Non-pigmented ciliary epithelial cell (primary cell): ENCODE measurements at regions not wholly inside any gene's neighbourhood (a gene's known extent, or its start where the extent isn't known, plus 50 kb on each side); places are given as distances from the start of the nearest gene placed in this dataset.

Experiments used
- DNase-seq: peaks from one replicate; pipeline ENCODE4 v3.0.0-alpha.2; 2010; ENCODE audit warnings: low read depth

- no peak for DNase-seq
Observed at GRCh38 chr3:99500485-99500884, 137.9 kb upstream of the COL8A1 start.

DNA sequence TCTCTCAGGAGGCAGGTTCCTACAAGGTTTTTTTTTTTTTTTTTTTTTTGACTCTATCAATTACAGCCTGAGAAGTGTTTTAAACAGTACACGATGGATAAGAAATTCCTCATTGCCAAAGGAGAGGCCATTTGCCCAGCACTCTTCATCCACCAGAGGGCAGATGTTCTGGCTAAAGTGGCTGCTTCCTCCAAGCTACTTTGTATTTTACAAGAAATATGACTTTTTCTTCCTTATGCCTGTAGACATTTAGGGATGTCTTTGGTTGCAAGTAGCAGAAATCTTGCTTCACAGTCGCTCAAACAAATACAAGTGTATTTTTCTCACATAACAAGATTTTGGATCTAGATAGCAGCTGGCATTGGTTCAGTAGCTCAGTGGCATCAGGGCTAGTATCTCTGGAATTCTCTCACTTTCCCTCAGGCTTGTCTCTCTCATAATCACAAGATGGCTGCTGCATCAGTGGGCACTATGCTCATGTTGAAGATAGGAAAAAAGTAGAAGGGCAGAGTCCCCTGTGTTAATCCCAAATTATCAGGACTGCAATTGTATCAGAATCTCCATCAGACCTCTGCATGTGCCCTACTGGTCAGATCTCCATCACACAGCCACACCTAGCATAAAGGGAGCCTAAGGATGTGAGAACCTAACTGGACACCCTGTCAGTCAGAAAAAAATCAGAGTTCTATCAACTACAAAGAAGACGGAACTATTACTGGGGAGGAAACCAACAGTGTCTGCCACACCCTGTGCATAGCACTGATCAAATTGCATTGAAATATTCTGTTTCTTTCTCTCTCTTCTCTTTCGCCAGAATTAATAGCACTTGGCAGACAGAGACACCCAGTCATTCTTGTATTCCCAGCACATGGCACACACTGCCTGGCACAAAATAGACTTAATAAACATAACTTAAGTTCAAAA lies 138.9 kb upstream of the COL8A1 start:
- DNase-seq, result no peak

DNA sequence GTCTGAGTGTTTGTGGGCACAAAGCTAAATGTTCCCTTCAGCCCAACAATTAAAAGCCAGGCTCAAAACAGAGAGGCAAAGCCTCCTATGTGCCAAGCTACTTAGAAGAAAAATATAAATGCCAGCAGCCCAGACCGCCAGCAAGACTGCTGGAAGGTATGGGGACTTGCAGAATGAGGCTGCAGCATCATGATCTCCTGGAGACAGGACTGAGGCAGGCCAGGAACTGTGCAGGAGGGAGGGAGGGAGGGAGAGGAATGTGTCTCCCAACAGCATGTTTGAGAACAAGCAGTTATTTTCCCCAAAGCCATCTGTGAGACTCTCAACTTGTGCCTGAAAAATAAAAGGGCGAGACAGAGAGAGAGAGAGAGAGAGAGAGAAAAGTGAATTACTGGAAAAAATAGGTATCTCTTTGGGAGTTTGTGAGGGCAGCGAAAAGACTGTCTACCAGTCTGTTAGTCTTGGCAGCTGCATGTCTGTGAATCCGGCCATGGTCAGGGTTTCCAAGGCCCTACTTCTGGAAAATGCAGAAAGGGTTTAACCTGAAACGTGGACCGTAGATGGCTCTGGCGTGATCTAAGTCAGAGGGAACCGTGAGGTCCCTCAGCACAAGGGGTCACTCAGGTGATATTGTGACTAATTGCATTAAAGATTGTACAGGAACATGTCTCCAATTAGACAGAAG lies 139.7 kb upstream of the COL8A1 start:
- DNase-seq, result no peak

DNA sequence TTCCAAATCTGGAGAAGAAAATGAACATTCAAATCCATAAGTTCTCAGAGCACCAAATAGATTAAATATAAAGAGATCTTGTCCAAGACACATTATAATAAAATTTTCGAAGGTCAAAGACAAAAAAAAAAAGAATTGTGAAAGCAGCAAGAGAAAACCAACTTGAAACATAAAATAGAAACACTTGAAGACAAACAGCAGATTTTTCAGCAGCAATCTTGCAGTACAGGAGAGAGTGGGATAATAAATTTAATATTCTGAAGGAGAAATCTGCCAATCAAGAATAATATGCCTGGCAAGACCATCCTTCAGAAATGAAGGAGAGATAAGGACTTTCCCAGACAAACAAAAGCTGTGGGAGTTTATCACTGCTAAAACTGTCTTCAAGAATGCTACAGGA lies 150.5 kb upstream of the COL8A1 start:
- no peak for DNase-seq

DNA sequence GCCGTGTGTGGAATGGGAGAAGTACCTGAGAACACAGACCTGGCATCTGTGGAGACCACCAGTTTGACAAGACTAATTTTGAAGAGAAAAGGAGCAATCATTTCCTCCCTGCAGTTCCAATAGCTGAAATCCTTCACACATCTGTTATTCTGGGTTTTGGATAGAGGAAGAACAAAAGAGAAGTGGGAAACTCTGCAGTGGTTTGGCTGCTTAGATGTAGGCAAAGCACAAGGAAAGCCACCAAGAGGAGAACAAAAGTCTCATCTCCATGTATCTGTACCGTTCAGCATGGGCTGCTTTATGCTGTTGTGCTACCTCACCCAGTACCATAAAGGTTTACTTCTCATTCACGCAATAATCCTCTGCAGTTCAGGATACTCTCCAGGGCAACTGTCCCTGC lies 153.1 kb upstream of the COL8A1 start:
- DNase-seq, result no peak

DNA sequence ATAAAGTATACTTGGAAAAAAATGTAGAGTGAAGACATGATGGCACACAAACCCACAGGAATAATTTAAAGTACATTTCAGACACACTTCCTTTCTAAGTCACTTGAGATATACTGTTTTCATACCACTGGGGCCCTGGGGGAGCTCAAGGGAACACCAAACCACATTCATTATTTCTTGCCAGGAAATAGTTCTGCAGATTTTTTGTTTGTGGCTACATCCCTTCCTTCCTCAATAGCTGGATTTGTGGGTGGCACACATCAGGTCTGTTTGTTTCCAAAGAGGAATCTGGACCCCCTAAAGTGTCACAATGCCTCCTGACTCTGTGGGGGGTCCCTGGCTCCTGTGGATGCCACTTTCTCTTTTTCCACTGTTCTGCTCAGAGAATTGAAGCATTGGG lies 153.5 kb upstream of the COL8A1 start:
- no peak for DNase-seq

DNA sequence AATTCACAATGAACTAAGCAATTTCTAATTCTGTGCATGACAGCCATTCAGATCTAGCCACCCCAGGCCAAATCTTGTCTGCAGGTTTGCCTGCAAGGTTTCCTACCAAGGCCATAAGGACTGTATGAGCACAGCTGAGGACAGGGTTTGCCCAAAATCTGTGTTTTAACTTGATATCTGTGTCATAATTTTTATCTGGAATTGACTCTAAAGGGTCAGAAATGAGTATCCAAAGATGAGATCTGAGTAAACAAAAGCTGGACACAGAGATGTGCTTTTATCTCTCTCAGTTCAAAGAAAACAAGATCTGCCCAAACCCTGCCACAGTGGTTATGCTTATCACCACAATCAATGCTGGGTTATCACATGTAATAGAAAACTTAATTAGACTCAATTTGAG lies 154.6 kb upstream of the COL8A1 start:
- DNase-seq, result no peak

DNA sequence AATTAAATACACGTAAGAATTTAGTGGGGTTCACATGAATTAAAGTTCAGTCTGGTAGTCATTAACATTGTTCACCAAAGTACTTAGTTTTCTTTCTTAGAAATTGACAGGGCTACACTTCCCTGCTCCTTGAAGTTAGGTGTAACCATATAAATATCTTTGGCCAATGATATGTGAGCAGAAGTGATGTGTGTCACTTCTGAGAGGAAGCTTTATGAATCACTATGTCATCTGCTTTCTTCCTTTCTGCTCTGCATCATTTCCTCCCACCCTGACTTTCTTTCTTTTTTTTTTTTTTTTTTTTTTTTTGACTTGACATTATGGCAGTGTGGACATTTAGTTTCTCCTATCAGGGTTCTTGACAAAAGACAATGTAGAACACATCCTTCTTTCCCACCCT lies 156.2 kb upstream of the COL8A1 start:
- DNase-seq, result no peak

GRCh38 chr3:99481561-99481960 lies 156.8 kb upstream of the COL8A1 start:
- DNase-seq, result no peak

DNA sequence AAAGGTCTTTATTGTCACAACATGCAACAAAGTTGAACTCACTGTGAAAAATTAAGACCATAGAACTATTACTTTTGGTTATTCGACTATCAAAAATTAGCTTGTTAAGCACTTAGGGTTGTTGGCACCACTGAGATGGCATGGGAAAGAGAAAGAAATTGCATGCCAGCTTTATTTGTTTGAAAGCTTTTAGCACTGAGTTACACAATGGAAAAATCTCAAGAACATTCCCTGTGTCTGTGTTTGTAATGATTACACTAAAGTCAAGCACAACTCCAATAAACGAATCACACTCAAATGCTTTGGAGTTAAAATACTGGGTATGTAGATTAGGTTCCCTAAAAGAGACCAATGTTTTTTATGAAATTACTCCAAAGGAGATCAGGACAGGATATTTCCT lies 158.6 kb upstream of the COL8A1 start:
- no peak for DNase-seq

DNA sequence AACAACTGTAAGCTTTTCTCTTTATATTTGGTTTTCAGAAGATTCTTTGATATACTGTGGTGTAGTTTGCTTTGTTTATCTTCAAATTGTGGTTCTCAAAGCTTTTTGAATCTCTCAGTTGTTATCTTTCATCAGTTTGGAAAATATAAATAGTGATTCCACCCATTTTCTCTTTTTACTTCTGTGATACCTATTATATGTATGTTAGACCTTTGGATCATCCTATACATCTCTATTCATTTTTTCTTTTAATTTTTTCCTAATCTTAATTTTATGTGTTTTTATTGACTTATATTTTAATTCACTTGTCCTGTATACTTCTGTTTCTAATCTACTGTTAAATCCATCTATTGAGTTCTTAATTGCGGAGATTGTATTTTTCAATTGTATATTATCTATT lies 160.7 kb upstream of the COL8A1 start:
- no peak for DNase-seq

DNA sequence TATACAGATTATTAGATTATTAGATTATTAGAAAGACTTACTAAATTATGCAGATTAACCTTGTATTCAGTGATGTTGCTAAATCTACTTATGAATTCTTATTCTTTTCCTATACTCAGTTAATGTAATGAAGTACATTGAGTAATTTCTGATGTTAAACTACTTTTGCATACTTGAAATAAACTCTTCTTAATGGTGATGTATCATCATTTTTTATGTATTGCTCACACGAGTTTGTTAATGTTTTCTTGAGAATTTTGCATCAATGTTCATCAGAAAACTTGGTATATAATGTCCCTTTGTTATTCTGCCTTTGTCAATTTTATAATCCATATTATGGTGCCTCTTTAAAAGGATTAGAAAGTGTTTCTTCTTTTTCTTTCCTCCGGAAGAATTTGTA lies 163.2 kb upstream of the COL8A1 start:
- DNase-seq, result no peak

GRCh38 chr3:99474776-99475175 lies 163.6 kb upstream of the COL8A1 start:
- DNase-seq, result no peak

- no peak for DNase-seq
Observed at GRCh38 chr3:99473321-99473751, 165.1 kb upstream of the COL8A1 start.

DNA sequence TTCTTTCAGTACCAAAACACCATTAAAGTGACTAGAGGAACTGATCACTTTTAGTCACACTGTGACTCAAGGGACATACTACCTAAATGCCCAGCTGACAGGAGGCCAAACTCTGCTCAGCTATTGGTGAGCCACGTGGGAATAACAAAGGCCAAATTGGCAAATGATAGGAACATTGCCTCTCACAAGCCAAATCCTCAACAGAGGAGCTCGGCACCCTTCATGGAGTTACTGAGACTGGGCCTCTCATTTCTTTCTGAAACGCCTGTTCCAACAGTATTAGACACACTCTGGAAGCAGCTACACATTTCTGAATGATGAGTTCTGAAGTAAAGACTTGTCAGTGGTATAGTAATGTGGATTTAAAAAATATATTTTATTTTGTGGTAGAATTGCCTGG lies 166.0 kb upstream of the COL8A1 start:
- DNase-seq, result no peak

GRCh38 chr3:99471353-99472323 lies 166.8 kb upstream of the COL8A1 start:
- no peak for DNase-seq

GRCh38 chr3:99470841-99471240 lies 167.6 kb upstream of the COL8A1 start:
- DNase-seq, result no peak

- DNase-seq, result no peak
Observed at GRCh38 chr3:99468918-99469317, 169.5 kb upstream of the COL8A1 start.

- no peak for DNase-seq
Observed at GRCh38 chr3:99467420-99467819, 171.0 kb upstream of the COL8A1 start.

GRCh38 chr3:99466331-99466730 lies 172.1 kb upstream of the COL8A1 start:
- no peak for DNase-seq

DNA sequence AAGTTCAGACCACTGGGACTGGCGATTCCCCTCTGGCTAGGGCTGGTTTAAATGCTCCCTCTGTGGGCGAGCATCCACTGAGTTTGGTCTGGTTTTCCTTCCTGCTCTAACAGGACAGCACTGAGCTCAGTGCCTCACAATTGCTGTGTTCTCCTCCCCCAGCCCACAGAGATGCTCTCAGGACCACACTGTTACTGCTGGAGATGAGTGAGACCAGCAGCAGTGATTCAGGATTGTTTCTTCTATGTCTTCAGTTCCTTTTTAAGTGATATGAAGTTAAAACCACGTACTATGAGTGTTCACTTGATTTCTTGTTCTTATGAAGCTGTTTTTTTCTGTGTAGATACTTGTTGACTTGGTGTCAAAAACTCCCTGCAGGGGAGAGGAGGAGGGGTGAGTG lies 180.4 kb upstream of the COL8A1 start:
- DNase-seq, result no peak

DNA sequence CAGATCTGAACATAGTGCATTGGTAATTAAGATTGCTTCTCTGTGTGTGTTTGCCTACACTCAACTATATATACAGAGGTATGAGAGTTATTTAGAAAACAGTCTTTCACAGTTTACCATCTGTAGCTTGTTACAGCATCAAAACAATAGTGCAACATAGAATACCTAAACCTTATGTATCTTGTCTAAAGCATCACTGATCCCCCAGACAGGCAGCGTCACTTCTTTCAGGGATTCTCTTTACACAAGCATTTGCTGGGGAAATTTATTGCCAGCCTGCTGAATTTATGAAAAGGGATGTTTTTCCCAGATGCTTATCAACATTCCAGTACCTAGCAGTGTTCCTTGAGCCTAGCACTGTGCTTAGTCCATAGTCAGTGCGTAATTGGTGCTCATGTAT lies 195.8 kb upstream of the COL8A1 start:
- no peak for DNase-seq
